Nephron progenitor cell (in vitro differentiated cells): ENCODE measurements at regions not wholly inside any gene's neighbourhood (a gene's known extent, or its start where the extent isn't known, plus 50 kb on each side); places are given as distances from the start of the nearest gene placed in this dataset.

ENCODE experiments used
- DNase-seq: peaks from one replicate; pipeline ENCODE4 v3.0.0; 2021
- H3K27ac Mint-ChIP-seq: 2 replicates; pipeline ENCODE4 v1.8.0; 2021; ENCODE audit warnings: mild to moderate bottlenecking, moderate library complexity, mixed read lengths
- H3K27me3 Mint-ChIP-seq: 2 replicates; pipeline ENCODE4 v1.8.0; 2021; ENCODE audit warnings: mild to moderate bottlenecking, low read depth, mixed read lengths; ENCODE audit not compliant: poor library complexity
- H3K36me3 Mint-ChIP-seq: 2 replicates; pipeline ENCODE4 v1.8.0; 2021; ENCODE audit warnings: low read depth, mixed read lengths
- H3K4me1 Mint-ChIP-seq: 2 replicates; pipeline ENCODE4 v1.8.0; 2021; ENCODE audit warnings: mixed read lengths
- H3K4me3 Mint-ChIP-seq: 2 replicates; pipeline ENCODE4 v1.8.0; 2021; ENCODE audit warnings: mild to moderate bottlenecking, moderate library complexity, mixed read lengths
- H3K9me3 Mint-ChIP-seq: 2 replicates; pipeline ENCODE4 v1.8.0; 2021; ENCODE audit warnings: mild to moderate bottlenecking, moderate library complexity, mixed read lengths
- CTCF ChIP-seq: fragments of 200-600 bp; sonication (generic); IDR thresholded peaks from 2 replicates; pipeline ENCODE4 v1.5.0; 2021; ENCODE audit warnings: antibody characterized with exemption

- TF ChIP-seq CTCF = no peak
- peaks cover 12% of the 10 kb centered on the region for H3K9me3 Mint-ChIP-seq
- peaks cover 4% of the 10 kb centered on the region for H3K36me3 Mint-ChIP-seq
- H3K27me3 Mint-ChIP-seq = no peaks in the 10 kb centered on the region
- H3K4me1 Mint-ChIP-seq = peaks cover 14% of the 10 kb centered on the region
- no peak for DNase-seq
- H3K4me3 Mint-ChIP-seq = no peak overlapping the region
- H3K27ac Mint-ChIP-seq = no peak overlapping the region
Observed at GRCh38 chr4:108432418-108432817, 188.0 kb upstream of the RPL34 start.

DNA sequence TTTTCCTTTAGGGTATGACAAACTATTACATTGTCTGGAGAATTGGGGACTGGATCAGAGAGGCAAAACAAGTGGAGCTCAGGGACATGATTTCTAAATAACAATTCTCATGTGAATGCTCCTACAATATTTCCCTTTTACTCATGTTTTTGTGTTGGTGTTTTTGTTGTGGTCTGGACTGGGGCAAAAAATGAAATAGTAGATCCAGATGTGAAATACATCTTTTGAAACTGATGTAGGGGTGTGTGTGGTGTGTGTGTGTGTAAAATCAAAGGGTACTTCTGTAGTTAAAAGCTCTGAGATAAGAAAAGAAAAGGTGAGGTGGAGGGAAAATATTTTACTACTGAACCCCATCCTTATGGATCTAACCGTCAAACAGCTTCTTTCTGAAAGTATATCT lies 188.4 kb upstream of the RPL34 start:
- DNase-seq = no peak
- Mint-ChIP-seq H3K9me3 (peaks cover 9% of the 10 kb centered on the region), H3K27ac (no peak overlapping the region), H3K4me3 (no peak overlapping the region), H3K27me3 (no peaks in the 10 kb centered on the region), H3K36me3 (no peaks in the 10 kb centered on the region), H3K4me1 (peaks cover 14% of the 10 kb centered on the region)
- no peak for TF ChIP-seq CTCF

DNA sequence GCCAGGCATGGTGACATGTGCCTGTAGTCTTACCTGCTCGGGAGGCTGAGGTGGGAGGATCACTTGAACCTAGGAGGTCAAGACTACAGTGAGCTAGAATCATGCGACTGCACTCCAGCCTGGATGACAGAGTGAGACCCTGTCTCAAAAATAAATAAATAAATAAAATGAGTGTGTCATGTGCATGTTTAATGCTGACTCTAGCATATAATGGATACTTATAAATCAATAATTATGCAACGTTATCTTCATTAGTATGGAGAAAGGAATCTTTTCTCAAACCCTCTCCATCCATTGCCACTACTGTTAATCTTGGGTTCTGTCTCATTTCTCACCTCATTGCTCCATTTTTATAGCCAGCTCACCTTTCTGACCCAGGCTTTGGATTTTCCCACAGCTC lies 189.5 kb upstream of the RPL34 start:
- peaks cover 14% of the 10 kb centered on the region for H3K4me1 Mint-ChIP-seq
- no peak for DNase-seq
- no peak overlapping the region for H3K27ac Mint-ChIP-seq
- no peak overlapping the region for H3K4me3 Mint-ChIP-seq
- peaks cover 4% of the 10 kb centered on the region for H3K9me3 Mint-ChIP-seq
- no peaks in the 10 kb centered on the region for H3K27me3 Mint-ChIP-seq
- TF ChIP-seq CTCF = no peak
- no peaks in the 10 kb centered on the region for H3K36me3 Mint-ChIP-seq

DNA sequence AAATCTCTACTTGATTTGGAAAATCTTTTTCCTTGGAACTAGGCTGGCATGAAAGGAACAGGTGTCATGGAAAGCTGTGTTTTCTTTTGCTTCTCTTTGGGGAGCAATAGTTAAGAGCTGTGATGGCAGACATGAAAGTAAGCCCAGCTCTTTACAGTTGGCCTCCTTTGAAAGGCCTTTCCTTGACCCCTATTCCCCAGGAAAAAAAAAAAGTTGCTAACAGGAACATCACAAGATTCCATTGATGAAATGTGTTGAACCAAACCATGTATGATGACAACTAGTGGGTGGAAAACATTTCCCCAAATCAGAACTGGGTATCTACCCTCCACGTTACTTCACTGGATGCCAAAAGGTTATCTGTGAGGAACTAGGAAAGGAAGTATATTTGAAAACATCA lies 190.7 kb upstream of the RPL34 start:
- peaks cover 14% of the 10 kb centered on the region for H3K4me1 Mint-ChIP-seq
- no peak for DNase-seq
- no peak overlapping the region for H3K4me3 Mint-ChIP-seq
- TF ChIP-seq CTCF = no peak
- H3K9me3 Mint-ChIP-seq = no peaks in the 10 kb centered on the region
- H3K27me3 Mint-ChIP-seq = no peaks in the 10 kb centered on the region
- H3K27ac Mint-ChIP-seq = no peak overlapping the region
- no peaks in the 10 kb centered on the region for H3K36me3 Mint-ChIP-seq

DNA sequence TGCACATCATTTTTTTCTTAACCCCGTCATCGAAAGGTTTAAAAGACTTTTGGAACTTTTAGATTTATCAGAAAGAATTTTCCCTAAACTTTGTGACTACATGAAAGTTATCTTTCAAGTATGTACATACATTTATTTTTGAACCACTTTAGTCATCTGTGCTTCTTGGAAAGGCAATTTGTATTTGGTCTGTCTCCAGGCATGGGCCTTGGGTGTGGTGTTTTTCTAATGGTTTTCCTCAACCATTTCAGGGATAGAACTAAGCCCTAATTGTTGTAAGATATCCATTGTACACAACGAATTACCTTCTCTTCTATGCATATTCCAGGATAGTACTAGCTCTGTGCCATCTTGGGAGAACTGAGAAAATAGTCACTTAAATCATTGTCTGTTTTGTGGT lies 191.5 kb upstream of the RPL34 start:
- no peak for TF ChIP-seq CTCF
- H3K27ac Mint-ChIP-seq = no peak overlapping the region
- H3K27me3 Mint-ChIP-seq = no peaks in the 10 kb centered on the region
- no peak overlapping the region for H3K4me3 Mint-ChIP-seq
- H3K9me3 Mint-ChIP-seq = peaks cover 2% of the 10 kb centered on the region
- DNase-seq = no peak
- H3K36me3 Mint-ChIP-seq = no peaks in the 10 kb centered on the region
- peaks cover 14% of the 10 kb centered on the region for H3K4me1 Mint-ChIP-seq

DNA sequence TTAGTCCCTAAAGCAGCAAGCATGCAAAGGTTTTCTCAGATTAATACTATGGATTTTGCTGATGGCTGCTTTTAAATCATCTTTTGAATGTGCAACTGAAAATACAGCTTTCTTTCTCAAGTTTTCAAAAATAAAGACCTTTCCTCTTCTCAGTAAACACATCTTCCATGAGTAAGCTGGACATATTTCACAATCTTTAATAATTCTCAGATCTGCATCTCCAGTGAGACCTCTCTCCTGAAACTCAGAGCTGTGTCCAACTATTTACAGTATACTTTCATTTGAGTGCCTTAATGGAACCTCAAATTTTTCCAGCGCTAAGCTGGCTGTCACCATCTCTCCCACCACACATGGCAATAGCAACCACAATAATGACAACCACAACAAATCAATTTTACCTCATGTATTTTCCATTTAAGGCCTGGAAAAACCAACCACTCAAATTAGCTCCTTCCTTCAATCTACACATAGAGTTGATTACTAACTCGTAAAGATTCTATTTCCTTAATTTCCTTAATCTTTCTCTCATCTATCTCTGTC lies 192.4 kb upstream of the RPL34 start:
- H3K4me3 Mint-ChIP-seq = no peak overlapping the region
- no peak for TF ChIP-seq CTCF
- H3K9me3 Mint-ChIP-seq = peaks cover 9% of the 10 kb centered on the region
- H3K36me3 Mint-ChIP-seq = no peaks in the 10 kb centered on the region
- H3K4me1 Mint-ChIP-seq = peaks cover 9% of the 10 kb centered on the region
- no peak overlapping the region for H3K27ac Mint-ChIP-seq
- H3K27me3 Mint-ChIP-seq = no peaks in the 10 kb centered on the region
- DNase-seq = no peak
